ENCODE measurements at regions not wholly inside any gene's neighbourhood (a gene's known extent, or its start where the extent isn't known, plus 50 kb on each side); places are given as distances from the start of the nearest gene placed in this dataset.

GRCh38 chr9:3054017-3054586, 210.2 kb upstream of the PUM3 start:
- no peak for DNase-seq (ENCODE audit: low read depth)

- DNase-seq (ENCODE audit: low read depth): no peak
Measured at GRCh38 chr9:3049636-3050035, 205.7 kb upstream of the PUM3 start.

GRCh38 chr9:3047912-3048311, 204.0 kb upstream of the PUM3 start:
- DNase-seq (ENCODE audit: low read depth): no peak

- DNase-seq (ENCODE audit: low read depth): no peak
Measured at GRCh38 chr9:3045153-3045552, 201.3 kb upstream of the PUM3 start.

- DNase-seq (ENCODE audit: low read depth): peak; percentile 48
Measured at GRCh38 chr9:3043369-3043768, 199.5 kb upstream of the PUM3 start.

- DNase-seq (ENCODE audit: low read depth): no peak
Measured at GRCh38 chr9:3040761-3041160, 196.9 kb upstream of the PUM3 start.

GRCh38 chr9:3036333-3036700, 192.4 kb upstream of the PUM3 start:
- no peak for DNase-seq (ENCODE audit: low read depth)

GRCh38 chr9:3035579-3036332, 191.9 kb upstream of the PUM3 start:
- DNase-seq (ENCODE audit: low read depth): no peak

- DNase-seq (ENCODE audit: low read depth): peak; percentile 19
Measured at GRCh38 chr9:3032898-3033297, 189.0 kb upstream of the PUM3 start.

- DNase-seq (ENCODE audit: low read depth): no peak
Measured at GRCh38 chr9:3028535-3028934, 184.6 kb upstream of the PUM3 start.

GRCh38 chr9:3027210-3027609, 183.3 kb upstream of the PUM3 start:
- no peak for DNase-seq (ENCODE audit: low read depth)

GRCh38 chr9:3023449-3023848, 179.6 kb upstream of the PUM3 start:
- DNase-seq (ENCODE audit: low read depth): no peak

GRCh38 chr9:3018691-3019230, 174.9 kb upstream of the PUM3 start:
- DNase-seq (ENCODE audit: low read depth): no peak

- DNase-seq (ENCODE audit: low read depth): no peak
Measured at GRCh38 chr9:3018071-3018470, 174.2 kb upstream of the PUM3 start.

GRCh38 chr9:3014178-3014577, 170.3 kb upstream of the PUM3 start:
- DNase-seq (ENCODE audit: low read depth): no peak

- DNase-seq (ENCODE audit: low read depth): no peak
Measured at GRCh38 chr9:3012842-3013241, 168.9 kb upstream of the PUM3 start.

- DNase-seq (ENCODE audit: low read depth): no peak
Measured at GRCh38 chr9:3012245-3012644, 168.3 kb upstream of the PUM3 start.

- no peak for DNase-seq (ENCODE audit: low read depth)
Measured at GRCh38 chr9:3008091-3008490, 164.2 kb upstream of the PUM3 start.

- no peak for DNase-seq (ENCODE audit: low read depth)
Measured at GRCh38 chr9:3007326-3007725, 163.4 kb upstream of the PUM3 start.

- no peak for DNase-seq (ENCODE audit: low read depth)
Measured at GRCh38 chr9:3006851-3007250, 163.0 kb upstream of the PUM3 start.

- DNase-seq (ENCODE audit: low read depth): no peak
Measured at GRCh38 chr9:3004572-3004971, 160.7 kb upstream of the PUM3 start.

- DNase-seq (ENCODE audit: low read depth): no peak
Measured at GRCh38 chr9:3001311-3001710, 157.4 kb upstream of the PUM3 start.

GRCh38 chr9:2992427-2992826, 148.5 kb upstream of the PUM3 start:
- DNase-seq (ENCODE audit: low read depth): no peak
